ENCODE measurements at regions not wholly inside any gene's neighbourhood (a gene's known extent, or its start where the extent isn't known, plus 50 kb on each side); places are given as distances from the start of the nearest gene placed in this dataset.

DNA sequence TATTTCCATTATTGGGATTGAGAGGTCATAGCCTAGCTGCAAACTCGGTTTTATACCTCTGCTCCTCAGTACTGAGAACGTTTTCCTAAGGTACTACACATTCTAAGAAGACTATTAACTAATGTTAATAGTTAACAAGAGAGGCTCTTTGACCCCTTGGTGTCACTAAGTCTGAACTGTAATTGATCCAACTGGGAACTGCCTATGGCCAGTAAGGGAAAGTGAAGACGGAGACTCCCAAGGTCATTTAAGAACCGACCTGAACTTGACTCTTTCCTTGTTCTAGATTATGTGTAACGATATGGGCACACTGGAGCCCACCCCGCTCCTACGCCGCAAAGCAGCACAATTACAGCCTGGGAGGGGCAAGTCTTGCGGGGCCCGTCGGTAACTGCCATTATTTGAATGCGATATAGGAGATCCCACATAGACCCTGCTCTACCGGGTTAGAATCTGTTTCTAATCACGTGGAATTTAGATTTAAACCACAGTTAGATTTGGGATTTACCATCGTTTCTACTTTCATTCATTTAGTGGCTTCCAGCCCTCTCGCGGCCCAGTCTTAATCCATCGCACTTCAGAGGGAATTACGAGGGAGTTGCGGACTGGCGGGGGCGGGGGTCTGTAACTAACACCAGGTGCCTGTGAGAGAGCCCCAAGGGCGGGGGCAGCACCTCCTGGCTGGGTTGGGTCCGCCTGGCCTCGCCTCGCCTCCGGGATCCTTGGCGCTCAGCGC lies 84.1 kb upstream of the EPB41L3 start:
- peaks cover 21% of the 10 kb centered on the region for H3K27me3 ChIP-seq (ENCODE audit: control insufficient read depth, insufficient read depth, low read length)

DNA sequence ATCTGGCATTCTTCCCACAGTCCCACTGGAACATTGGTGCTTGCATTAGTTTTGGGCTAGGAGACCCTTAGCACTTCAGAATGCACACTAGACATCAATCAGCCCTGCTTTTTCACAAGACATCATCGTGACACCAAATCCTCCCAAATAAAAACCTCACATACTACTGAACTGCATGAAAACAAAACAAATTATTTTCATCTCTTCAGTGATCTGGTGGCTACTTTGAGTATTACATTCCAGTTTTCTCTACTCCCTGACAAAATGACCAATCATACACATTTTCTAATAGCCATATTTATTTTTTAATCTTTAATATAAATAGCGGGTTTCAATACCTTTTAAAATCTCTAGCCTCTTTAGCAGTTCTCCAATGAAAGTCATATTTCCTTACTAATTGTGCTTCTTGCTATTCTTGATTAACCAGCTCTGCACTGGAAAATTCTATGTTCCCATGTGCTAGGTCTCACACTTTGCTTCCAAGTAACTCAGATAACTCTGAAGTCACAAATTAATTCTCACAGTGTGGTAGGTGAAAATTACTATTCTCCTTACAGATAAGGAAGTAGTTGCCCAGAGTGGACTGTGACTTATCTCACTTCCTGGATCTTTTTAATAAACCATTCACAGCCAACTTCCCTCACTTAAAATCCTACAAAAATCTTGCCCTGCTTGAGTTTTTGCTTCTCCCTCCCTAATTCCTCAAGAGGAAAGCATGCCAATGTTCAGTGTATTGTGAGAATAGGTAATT lies 82.5 kb upstream of the EPB41L3 start:
- DNase-seq (ENCODE audit: low read depth), result no peak
- Histone ChIP-seq H3K4me3 (ENCODE audit: low read depth, low read length) (no peak overlapping the region), H3K36me3 (ENCODE audit: control insufficient read depth, insufficient read depth, low read length) (no peaks in the 10 kb centered on the region), H3K27me3 (ENCODE audit: control insufficient read depth, insufficient read depth, low read length) (peaks cover 21% of the 10 kb centered on the region)
- FAIRE-seq, result no peak
- TF ChIP-seq, protein P1, sequence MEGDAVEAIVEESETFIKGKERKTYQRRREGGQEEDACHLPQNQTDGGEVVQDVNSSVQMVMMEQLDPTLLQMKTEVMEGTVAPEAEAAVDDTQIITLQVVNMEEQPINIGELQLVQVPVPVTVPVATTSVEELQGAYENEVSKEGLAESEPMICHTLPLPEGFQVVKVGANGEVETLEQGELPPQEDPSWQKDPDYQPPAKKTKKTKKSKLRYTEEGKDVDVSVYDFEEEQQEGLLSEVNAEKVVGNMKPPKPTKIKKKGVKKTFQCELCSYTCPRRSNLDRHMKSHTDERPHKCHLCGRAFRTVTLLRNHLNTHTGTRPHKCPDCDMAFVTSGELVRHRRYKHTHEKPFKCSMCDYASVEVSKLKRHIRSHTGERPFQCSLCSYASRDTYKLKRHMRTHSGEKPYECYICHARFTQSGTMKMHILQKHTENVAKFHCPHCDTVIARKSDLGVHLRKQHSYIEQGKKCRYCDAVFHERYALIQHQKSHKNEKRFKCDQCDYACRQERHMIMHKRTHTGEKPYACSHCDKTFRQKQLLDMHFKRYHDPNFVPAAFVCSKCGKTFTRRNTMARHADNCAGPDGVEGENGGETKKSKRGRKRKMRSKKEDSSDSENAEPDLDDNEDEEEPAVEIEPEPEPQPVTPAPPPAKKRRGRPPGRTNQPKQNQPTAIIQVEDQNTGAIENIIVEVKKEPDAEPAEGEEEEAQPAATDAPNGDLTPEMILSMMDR (IDR thresholded peaks at IDR 0.05; ENCODE audit: insufficient read depth, low read length, severe bottlenecking), result no peak

More for the DNA sequence above, 84.1 kb upstream of the EPB41L3 start:
- peak overlapping the region; percentile 22 for H3K4me3 ChIP-seq (ENCODE audit: low read depth, low read length)
- H3K36me3 ChIP-seq (ENCODE audit: control insufficient read depth, insufficient read depth, low read length), result no peaks in the 10 kb centered on the region
- FAIRE-seq, result no peak
- TF ChIP-seq, protein P1 (IDR thresholded peaks at IDR 0.05; ENCODE audit: insufficient read depth, low read length, severe bottlenecking), result no peak
- no peak for DNase-seq (ENCODE audit: low read depth)

DNA sequence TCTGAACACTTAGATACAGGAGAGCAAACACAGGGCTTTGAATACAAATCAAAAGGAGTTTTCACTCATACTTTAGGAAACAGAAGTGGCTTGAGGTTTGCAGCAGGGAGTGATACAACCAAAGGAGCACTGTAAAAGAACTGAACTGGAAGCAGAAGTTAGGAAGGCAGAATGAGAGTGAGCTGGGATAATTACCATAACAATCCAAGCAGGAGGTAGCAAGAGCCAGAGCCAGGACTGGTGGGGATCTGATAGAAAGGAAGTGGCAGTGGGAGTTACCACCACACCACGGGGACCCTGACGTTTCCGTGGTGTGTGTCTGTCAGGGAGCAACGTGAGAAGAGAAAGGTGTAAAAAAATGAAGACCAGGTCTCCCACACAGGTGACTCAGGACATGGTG lies 81.3 kb upstream of the EPB41L3 start:
- DNase-seq (ENCODE audit: low read depth) (no peak), FAIRE-seq (no peak)
- Histone ChIP-seq H3K27me3 (ENCODE audit: control insufficient read depth, insufficient read depth, low read length) (peaks cover 16% of the 10 kb centered on the region), H3K36me3 (ENCODE audit: control insufficient read depth, insufficient read depth, low read length) (no peaks in the 10 kb centered on the region), H3K4me3 (ENCODE audit: low read depth, low read length) (no peak overlapping the region)
- TF ChIP-seq, protein P1 (IDR thresholded peaks at IDR 0.05; ENCODE audit: insufficient read depth, low read length, severe bottlenecking), result no peak

DNA sequence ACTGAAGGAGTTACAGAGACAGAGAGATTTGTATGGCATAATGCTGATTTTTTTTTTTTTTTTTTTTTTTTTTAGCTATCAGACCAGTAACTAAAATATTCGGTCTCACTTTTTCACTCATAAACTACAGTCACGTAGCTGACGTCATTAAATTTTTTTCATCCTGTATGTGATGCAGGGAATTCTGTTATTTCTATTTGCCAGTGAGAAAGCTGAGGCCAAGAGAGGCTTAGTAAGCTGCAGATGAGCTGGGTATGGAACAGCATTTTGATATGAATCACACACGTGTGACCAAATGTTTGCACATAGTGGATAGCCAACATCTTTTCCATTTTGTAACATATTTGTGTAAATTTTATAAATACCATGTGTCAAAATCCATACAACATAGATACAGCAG lies 79.1 kb upstream of the EPB41L3 start:
- DNase-seq (ENCODE audit: low read depth), result no peak
- peaks cover 3% of the 10 kb centered on the region for H3K27me3 ChIP-seq (ENCODE audit: control insufficient read depth, insufficient read depth, low read length)
- H3K4me3 ChIP-seq (ENCODE audit: low read depth, low read length), result no peak overlapping the region
- no peak for FAIRE-seq
- H3K36me3 ChIP-seq (ENCODE audit: control insufficient read depth, insufficient read depth, low read length), result no peaks in the 10 kb centered on the region
- TF ChIP-seq, protein P1 (IDR thresholded peaks at IDR 0.05; ENCODE audit: insufficient read depth, low read length, severe bottlenecking), result no peak

DNA sequence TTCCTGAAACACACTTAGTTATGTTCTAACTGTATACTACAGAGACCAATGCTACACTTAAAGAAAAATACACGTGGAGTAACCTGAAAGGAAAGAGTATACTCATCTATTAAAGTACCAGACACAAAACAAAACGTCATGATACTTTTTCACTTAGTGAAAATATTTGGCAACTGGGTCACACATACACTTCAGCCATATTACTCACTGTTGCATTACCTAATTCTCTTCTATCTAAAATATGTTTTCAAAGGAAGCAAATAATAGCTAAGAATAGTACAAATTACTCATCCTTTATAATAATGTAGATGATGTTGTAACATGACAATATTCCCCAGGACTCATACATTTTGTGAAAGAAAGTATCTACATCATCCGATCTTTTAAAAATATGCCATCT lies 76.5 kb upstream of the EPB41L3 start:
- Histone ChIP-seq H3K4me3 (ENCODE audit: low read depth, low read length) (no peak overlapping the region), H3K36me3 (ENCODE audit: control insufficient read depth, insufficient read depth, low read length) (no peaks in the 10 kb centered on the region), H3K27me3 (ENCODE audit: control insufficient read depth, insufficient read depth, low read length) (no peaks in the 10 kb centered on the region)
- DNase-seq (ENCODE audit: low read depth) (peak; percentile 59), FAIRE-seq (no peak)
- TF ChIP-seq, protein P1 (IDR thresholded peaks at IDR 0.05; ENCODE audit: insufficient read depth, low read length, severe bottlenecking), result no peak
